ENCODE measurements at regions not wholly inside any gene's neighbourhood (a gene's known extent, or its start where the extent isn't known, plus 50 kb on each side); places are given as distances from the start of the nearest gene placed in this dataset.

GRCh38 chr10:4331150-4331549 is 494.9 kb upstream of the AKR1E2 start:
- Histone ChIP-seq H4K20me1 (ENCODE audit: insufficient read depth, poor library complexity, severe bottlenecking) (no peaks in the 10 kb centered on the region), H3K36me3 (replicated peaks; ENCODE audit: insufficient read depth, low read depth) (no peaks in the 10 kb centered on the region), H3K79me2 (no peaks in the 10 kb centered on the region), H3K27ac (no peak overlapping the region), H3K9me2 (replicated peaks; ENCODE audit: insufficient read depth) (no peaks in the 10 kb centered on the region), H3K4me3 (no peak overlapping the region), H3K4me2 (no peak overlapping the region), H3K27me3 (no peaks in the 10 kb centered on the region), H3K4me1 (ENCODE audit: insufficient read depth) (no peaks in the 10 kb centered on the region), H3K9me3 (ENCODE audit: low read depth) (no peaks in the 10 kb centered on the region), H2AFZ (no peak overlapping the region)
- DNase-seq (ENCODE audit: low spot score), result no peak
- WGBS (ENCODE audit: low lambda C conversion rate, missing lambda C conversion rate), result 38% methylated on average over 2 of the region's 2 CpGs
- TF ChIP-seq EZH2 (IDR thresholded peaks at IDR 0.05; ENCODE audit: borderline replicate concordance) (no peak), CTCF (IDR thresholded peaks at IDR 0.05; ENCODE audit: poor library complexity) (no peak), EZH2phosphoT487 (IDR thresholded peaks at IDR 0.05; ENCODE audit: low read depth, severe bottlenecking, unreplicated experiment) (no peak)

- Histone ChIP-seq H3K4me3 (no peak overlapping the region), H3K79me2 (no peaks in the 10 kb centered on the region), H3K27me3 (no peaks in the 10 kb centered on the region), H3K4me2 (no peak overlapping the region), H2AFZ (no peak overlapping the region), H3K9me3 (ENCODE audit: low read depth) (no peaks in the 10 kb centered on the region), H3K4me1 (ENCODE audit: insufficient read depth) (no peaks in the 10 kb centered on the region), H3K9me2 (replicated peaks; ENCODE audit: insufficient read depth) (no peaks in the 10 kb centered on the region), H3K27ac (no peak overlapping the region), H3K36me3 (replicated peaks; ENCODE audit: insufficient read depth, low read depth) (no peaks in the 10 kb centered on the region), H4K20me1 (ENCODE audit: insufficient read depth, poor library complexity, severe bottlenecking) (no peaks in the 10 kb centered on the region)
- 92% methylated on average over 3 of the region's 3 CpGs for WGBS (ENCODE audit: low lambda C conversion rate, missing lambda C conversion rate)
- no peak for TF ChIP-seq EZH2 (IDR thresholded peaks at IDR 0.05; ENCODE audit: borderline replicate concordance)
- no peak for TF ChIP-seq CTCF (IDR thresholded peaks at IDR 0.05; ENCODE audit: poor library complexity)
- no peak for TF ChIP-seq EZH2phosphoT487 (IDR thresholded peaks at IDR 0.05; ENCODE audit: low read depth, severe bottlenecking, unreplicated experiment)
- DNase-seq (ENCODE audit: low spot score), result no peak
Measured at GRCh38 chr10:4330636-4331035, 495.4 kb upstream of the AKR1E2 start.

- Histone ChIP-seq H3K27ac (no peak overlapping the region), H3K4me1 (ENCODE audit: insufficient read depth) (no peaks in the 10 kb centered on the region), H3K9me3 (ENCODE audit: low read depth) (no peaks in the 10 kb centered on the region), H4K20me1 (ENCODE audit: insufficient read depth, poor library complexity, severe bottlenecking) (no peaks in the 10 kb centered on the region), H3K4me2 (no peak overlapping the region), H3K27me3 (no peaks in the 10 kb centered on the region), H3K36me3 (replicated peaks; ENCODE audit: insufficient read depth, low read depth) (no peaks in the 10 kb centered on the region), H3K4me3 (no peak overlapping the region), H2AFZ (no peak overlapping the region), H3K79me2 (no peaks in the 10 kb centered on the region), H3K9me2 (replicated peaks; ENCODE audit: insufficient read depth) (no peaks in the 10 kb centered on the region)
- TF ChIP-seq EZH2phosphoT487 (IDR thresholded peaks at IDR 0.05; ENCODE audit: low read depth, severe bottlenecking, unreplicated experiment) (no peak), CTCF (IDR thresholded peaks at IDR 0.05; ENCODE audit: poor library complexity) (no peak), EZH2 (IDR thresholded peaks at IDR 0.05; ENCODE audit: borderline replicate concordance) (no peak)
- no peak for DNase-seq (ENCODE audit: low spot score)
- 91% methylated on average over 3 of the region's 3 CpGs for WGBS (ENCODE audit: low lambda C conversion rate, missing lambda C conversion rate)
Measured at GRCh38 chr10:4329225-4329624, 496.8 kb upstream of the AKR1E2 start.

GRCh38 chr10:4326647-4327046 is 499.4 kb upstream of the AKR1E2 start:
- no peak overlapping the region for H3K4me2 ChIP-seq
- H3K27me3 ChIP-seq, result no peaks in the 10 kb centered on the region
- DNase-seq (ENCODE audit: low spot score), result no peak
- WGBS (ENCODE audit: low lambda C conversion rate, missing lambda C conversion rate), result 91% methylated on average over 5 of the region's 5 CpGs
- no peaks in the 10 kb centered on the region for H4K20me1 ChIP-seq (ENCODE audit: insufficient read depth, poor library complexity, severe bottlenecking)
- no peaks in the 10 kb centered on the region for H3K9me2 ChIP-seq (replicated peaks; ENCODE audit: insufficient read depth)
- no peak overlapping the region for H3K4me3 ChIP-seq
- H3K79me2 ChIP-seq, result no peaks in the 10 kb centered on the region
- TF ChIP-seq EZH2 (IDR thresholded peaks at IDR 0.05; ENCODE audit: borderline replicate concordance) (no peak), EZH2phosphoT487 (IDR thresholded peaks at IDR 0.05; ENCODE audit: low read depth, severe bottlenecking, unreplicated experiment) (no peak), CTCF (IDR thresholded peaks at IDR 0.05; ENCODE audit: poor library complexity) (no peak)
- H3K36me3 ChIP-seq (replicated peaks; ENCODE audit: insufficient read depth, low read depth), result no peaks in the 10 kb centered on the region
- no peaks in the 10 kb centered on the region for H3K9me3 ChIP-seq (ENCODE audit: low read depth)
- no peaks in the 10 kb centered on the region for H3K4me1 ChIP-seq (ENCODE audit: insufficient read depth)
- H2AFZ ChIP-seq, result no peak overlapping the region
- H3K27ac ChIP-seq, result no peak overlapping the region
